ENCODE measurements at regions not wholly inside any gene's neighbourhood (a gene's known extent, or its start where the extent isn't known, plus 50 kb on each side); places are given as distances from the start of the nearest gene placed in this dataset.

DNA sequence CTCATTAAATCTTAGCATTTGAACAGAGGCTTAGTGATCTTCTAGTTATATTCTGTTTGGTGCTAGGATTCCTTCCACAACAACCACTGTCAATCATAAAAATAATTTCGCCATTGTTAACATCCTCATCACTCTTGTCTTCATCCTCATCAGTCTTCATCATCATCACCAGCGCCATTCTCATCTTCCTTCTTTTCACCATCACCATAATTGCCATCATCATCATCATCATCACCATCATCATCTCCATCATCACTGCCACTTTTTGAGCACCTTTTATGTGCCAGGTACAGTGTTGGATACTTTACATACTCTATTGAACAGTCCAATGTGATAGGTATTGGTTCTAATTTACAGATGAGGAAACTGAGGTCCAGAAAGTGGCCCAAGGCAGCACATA, 245.7 kb downstream of the PTPRU start:
- H3K4me3 ChIP-seq (replicated peaks; ENCODE audit: low read depth, low read length) = no peak overlapping the region
- no peak for DNase-seq (ENCODE audit: low read depth)
- TF ChIP-seq, protein P1, sequence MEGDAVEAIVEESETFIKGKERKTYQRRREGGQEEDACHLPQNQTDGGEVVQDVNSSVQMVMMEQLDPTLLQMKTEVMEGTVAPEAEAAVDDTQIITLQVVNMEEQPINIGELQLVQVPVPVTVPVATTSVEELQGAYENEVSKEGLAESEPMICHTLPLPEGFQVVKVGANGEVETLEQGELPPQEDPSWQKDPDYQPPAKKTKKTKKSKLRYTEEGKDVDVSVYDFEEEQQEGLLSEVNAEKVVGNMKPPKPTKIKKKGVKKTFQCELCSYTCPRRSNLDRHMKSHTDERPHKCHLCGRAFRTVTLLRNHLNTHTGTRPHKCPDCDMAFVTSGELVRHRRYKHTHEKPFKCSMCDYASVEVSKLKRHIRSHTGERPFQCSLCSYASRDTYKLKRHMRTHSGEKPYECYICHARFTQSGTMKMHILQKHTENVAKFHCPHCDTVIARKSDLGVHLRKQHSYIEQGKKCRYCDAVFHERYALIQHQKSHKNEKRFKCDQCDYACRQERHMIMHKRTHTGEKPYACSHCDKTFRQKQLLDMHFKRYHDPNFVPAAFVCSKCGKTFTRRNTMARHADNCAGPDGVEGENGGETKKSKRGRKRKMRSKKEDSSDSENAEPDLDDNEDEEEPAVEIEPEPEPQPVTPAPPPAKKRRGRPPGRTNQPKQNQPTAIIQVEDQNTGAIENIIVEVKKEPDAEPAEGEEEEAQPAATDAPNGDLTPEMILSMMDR (IDR thresholded peaks at IDR 0.05; ENCODE audit: low read length, missing control alignments) = no peak

DNA sequence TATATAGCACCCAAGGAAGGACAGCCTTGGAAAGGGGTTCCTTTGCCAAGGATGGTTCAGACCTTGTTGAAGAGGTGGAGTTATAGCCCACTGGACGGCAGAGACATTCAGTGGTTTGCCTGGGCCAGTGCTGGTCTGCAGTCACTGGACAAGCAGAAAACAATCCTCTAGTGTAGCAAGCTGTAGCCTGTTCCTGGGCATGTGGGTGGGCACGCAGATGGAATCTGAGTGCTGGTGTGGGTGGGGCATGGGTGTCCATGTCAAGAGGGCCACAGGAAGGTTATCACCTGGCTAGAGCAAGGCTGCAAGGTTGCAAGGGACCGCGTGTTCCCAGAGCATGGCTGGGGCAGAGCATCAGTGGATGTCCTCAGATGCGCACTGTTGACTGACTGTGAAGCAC, 244.7 kb downstream of the PTPRU start:
- TF ChIP-seq, protein P1 (IDR thresholded peaks at IDR 0.05; ENCODE audit: low read length, missing control alignments) = no peak
- no peak overlapping the region for H3K4me3 ChIP-seq (replicated peaks; ENCODE audit: low read depth, low read length)
- no peak for DNase-seq (ENCODE audit: low read depth)

DNA sequence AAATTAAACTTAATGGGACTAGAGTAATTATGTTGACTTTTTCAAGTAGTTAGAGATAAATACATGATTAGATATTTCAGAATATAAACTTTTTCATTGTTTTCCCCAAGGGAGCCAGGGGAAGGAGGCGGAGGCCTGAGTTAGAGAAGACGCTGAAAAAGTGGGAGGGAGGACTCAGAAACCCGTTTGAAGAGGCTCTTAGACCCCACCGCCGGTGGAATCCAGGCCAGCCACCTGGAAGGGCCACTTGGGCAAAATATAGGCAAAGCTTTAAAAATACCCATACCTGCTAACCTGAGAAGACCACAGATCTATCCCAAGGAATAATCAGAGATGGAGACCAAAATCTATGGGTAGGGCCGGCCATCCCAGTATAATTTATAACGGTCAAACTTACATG, 242.6 kb downstream of the PTPRU start:
- TF ChIP-seq, protein P1 (IDR thresholded peaks at IDR 0.05; ENCODE audit: low read length, missing control alignments) = no peak
- DNase-seq (ENCODE audit: low read depth) = no peak
- no peak overlapping the region for H3K4me3 ChIP-seq (replicated peaks; ENCODE audit: low read depth, low read length)

DNA sequence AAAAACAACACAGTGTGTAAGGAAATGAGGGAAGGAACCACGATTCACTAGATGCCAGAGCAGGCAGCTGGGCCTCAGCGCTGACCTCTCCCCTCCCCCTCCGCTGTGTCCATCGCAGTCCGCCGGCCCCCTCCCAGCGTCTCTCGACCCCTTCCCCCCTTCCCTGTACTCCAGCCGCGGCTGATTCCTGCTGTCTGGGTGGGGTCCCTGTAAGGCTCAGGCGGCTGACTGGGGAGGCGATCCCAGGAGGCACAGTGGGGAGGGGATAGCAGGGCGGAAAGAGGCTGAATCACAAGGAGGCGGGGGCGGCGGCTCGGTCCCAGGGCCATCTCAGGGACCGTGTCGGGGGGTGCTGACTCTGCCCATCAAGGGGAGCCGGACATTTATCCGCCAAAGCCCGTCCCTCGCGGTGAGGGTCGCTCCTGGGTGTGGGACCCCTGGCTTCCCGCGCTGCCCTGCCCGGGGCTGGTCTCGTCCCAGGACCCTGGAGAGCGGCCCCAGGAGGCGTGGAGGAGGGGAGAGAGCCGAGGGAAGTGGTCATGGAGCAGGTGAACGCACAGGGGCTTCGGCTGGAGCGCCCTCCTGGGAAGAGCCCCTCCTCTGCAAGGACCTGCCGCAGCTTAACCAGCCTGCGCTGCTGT, 241.9 kb downstream of the PTPRU start:
- no peak for DNase-seq (ENCODE audit: low read depth)
- TF ChIP-seq, protein P1 (IDR thresholded peaks at IDR 0.05; ENCODE audit: low read length, missing control alignments) = no peak
- H3K4me3 ChIP-seq (replicated peaks; ENCODE audit: low read depth, low read length) = no peak overlapping the region

DNA sequence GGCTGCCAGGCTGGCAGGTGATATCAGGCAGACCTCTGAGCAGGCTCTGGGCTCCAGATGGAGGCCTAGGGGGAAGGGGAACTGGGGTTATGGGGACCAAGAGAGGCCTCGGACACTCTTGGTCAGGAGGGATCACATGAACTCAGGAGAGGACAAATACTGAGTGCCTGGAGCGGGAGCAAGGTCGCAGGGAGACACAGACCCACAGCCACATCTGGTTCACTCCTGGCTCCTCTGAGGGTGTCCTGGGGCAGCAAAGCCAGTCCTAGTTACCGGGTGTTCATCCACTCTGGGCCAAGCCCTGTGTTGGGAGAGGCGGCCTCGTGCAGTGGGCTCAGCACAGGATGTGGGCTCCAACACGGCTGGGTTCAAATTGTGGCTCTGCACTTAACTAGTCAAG, 239.0 kb downstream of the PTPRU start:
- DNase-seq (ENCODE audit: low read depth) = no peak
- no peak overlapping the region for H3K4me3 ChIP-seq (replicated peaks; ENCODE audit: low read depth, low read length)
- TF ChIP-seq, protein P1 (IDR thresholded peaks at IDR 0.05; ENCODE audit: low read length, missing control alignments) = no peak

DNA sequence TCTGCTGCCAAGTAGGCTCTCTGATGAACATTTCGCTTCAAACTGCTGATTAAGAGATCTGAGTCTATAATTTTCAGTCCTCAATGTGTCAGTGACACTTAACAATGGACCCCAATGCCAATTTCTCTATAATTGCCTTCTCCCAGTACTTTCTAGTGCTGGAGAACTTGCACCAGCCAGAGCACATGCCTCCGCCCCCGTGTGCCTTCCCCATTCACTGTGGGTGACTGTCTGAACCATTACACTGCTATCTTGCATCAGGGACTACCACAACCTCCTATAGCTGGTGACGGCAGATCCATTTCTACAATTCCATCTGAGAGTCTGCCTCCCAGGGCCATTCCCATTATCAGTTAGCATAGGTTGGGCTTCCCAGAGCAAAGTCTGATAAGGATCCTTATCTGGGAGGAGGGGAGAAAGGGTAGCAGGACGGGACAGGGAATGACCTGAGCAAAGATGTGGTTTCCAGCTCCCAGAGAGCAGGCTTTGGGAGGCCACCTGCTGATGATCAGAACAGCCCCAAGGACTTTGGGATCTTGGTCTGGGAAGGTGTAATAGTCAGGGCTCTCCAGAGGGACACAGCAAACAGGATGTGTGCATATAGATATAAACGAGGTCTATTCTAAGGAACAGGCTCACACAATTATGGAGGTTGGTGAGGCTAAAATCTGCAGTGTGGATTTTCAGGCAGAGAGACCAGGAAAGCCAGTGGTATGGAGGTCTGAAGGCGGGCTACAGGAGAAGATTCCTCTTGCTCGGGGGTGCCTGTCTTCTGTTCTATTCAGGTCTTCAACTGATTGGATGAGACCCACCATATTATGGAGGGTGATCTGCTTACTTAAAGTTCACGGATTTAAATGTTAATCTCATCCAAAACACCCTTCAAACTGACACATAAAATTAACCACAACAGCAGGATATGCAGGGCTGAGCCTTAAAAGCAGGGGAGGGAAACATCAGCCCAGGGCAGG, 238.2 kb downstream of the PTPRU start:
- TF ChIP-seq, protein P1 (IDR thresholded peaks at IDR 0.05; ENCODE audit: low read length, missing control alignments) = no peak
- H3K4me3 ChIP-seq (replicated peaks; ENCODE audit: low read depth, low read length) = no peak overlapping the region
- DNase-seq (ENCODE audit: low read depth) = no peak

Measured in fibroblast of pulmonary artery (primary cell).